Activated naive CD8-positive, alpha-beta T cell treated with anti-CD3 and anti-CD28 coated beads, Interleukin-2, amount 10 ng/mL, durations not matched to agents 7 days and 5 days (primary cell): ENCODE measurements at regions not wholly inside any gene's neighbourhood (a gene's known extent, or its start where the extent isn't known, plus 50 kb on each side); places are given as distances from the start of the nearest gene placed in this dataset.
"Not testable (repeated sequence)": the region's sequence is repeated elsewhere in the genome, so short reads cannot be mapped to it uniquely, and the experiment has no call there.

Source experiments
- ATAC-seq: fragments of 150-1000 bp; cut with Tn5 transposase; one replicate; pipeline ENCODE4 v1.10.0; 2021; ENCODE audit warnings: low read depth, moderate library complexity
- POLR2A ChIA-PET: fragments of 350-600 bp; sonication (Branson Sonifier 250); formaldehyde crosslinking; loops from one replicate; lab custom pipeline; 2021; ENCODE audit warnings: antibody characterized with exemption; lab: Charles Lee
- DNase-seq: peaks from one replicate; pipeline ENCODE4 v3.0.0; 2021
- H3K27ac Mint-ChIP-seq: one replicate; pipeline ENCODE4 v1.8.0; 2022; ENCODE audit warnings: mild to moderate bottlenecking, mixed read lengths
- H3K27me3 Mint-ChIP-seq: one replicate; pipeline ENCODE4 v1.8.0; 2022; ENCODE audit warnings: mild to moderate bottlenecking, moderate library complexity, mixed read lengths
- H3K36me3 Mint-ChIP-seq: one replicate; pipeline ENCODE4 v1.8.0; 2021; ENCODE audit warnings: mild to moderate bottlenecking, mixed read lengths
- H3K4me1 Mint-ChIP-seq: one replicate; pipeline ENCODE4 v1.8.0; 2021; ENCODE audit warnings: mixed read lengths
- H3K4me3 Mint-ChIP-seq: one replicate; pipeline ENCODE4 v1.8.0; 2022; ENCODE audit warnings: mild to moderate bottlenecking, moderate library complexity, mixed read lengths
- H3K9me3 Mint-ChIP-seq: one replicate; pipeline ENCODE4 v1.8.0; 2021; ENCODE audit warnings: mixed read lengths

GRCh38 chr13:61898207-61898606 is 482.6 kb upstream of the PCDH20 start:
- POLR2A ChIA-PET, result no interaction called here
- H3K36me3 Mint-ChIP-seq, result no peaks in the 10 kb centered on the region
- no peaks in the 10 kb centered on the region for H3K9me3 Mint-ChIP-seq
- H3K4me1 Mint-ChIP-seq, result no peaks in the 10 kb centered on the region
- no peak overlapping the region for H3K27ac Mint-ChIP-seq
- no peak for DNase-seq
- H3K4me3 Mint-ChIP-seq, result no peak overlapping the region
- no peak for ATAC-seq
- H3K27me3 Mint-ChIP-seq, result no peaks in the 10 kb centered on the region

- DNase-seq (no peak), ATAC-seq (no peak)
- Mint-ChIP-seq H3K27ac (no peak overlapping the region), H3K36me3 (no peaks in the 10 kb centered on the region), H3K4me3 (no peak overlapping the region), H3K27me3 (no peaks in the 10 kb centered on the region), H3K4me1 (no peaks in the 10 kb centered on the region), H3K9me3 (no peaks in the 10 kb centered on the region)
- POLR2A ChIA-PET, result no interaction called here
Measured at GRCh38 chr13:61891401-61891800, 475.8 kb upstream of the PCDH20 start.

GRCh38 chr13:61884830-61885229 is 469.2 kb upstream of the PCDH20 start:
- no peaks in the 10 kb centered on the region for H3K36me3 Mint-ChIP-seq
- H3K4me3 Mint-ChIP-seq, result no peak overlapping the region
- ATAC-seq, result no peak
- H3K4me1 Mint-ChIP-seq, result no peaks in the 10 kb centered on the region
- H3K27ac Mint-ChIP-seq, result no peak overlapping the region
- POLR2A ChIA-PET, result no interaction called here
- H3K9me3 Mint-ChIP-seq, result no peaks in the 10 kb centered on the region
- no peaks in the 10 kb centered on the region for H3K27me3 Mint-ChIP-seq
- DNase-seq, result no peak

- DNase-seq, result no peak
- no peak for ATAC-seq
- Mint-ChIP-seq H3K27ac (no peak overlapping the region), H3K9me3 (peaks cover 5% of the 10 kb centered on the region), H3K4me1 (no peaks in the 10 kb centered on the region), H3K36me3 (no peaks in the 10 kb centered on the region), H3K4me3 (no peak overlapping the region), H3K27me3 (no peaks in the 10 kb centered on the region)
- POLR2A ChIA-PET, result no interaction called here
Measured at GRCh38 chr13:61880578-61881283, 465.1 kb upstream of the PCDH20 start.

GRCh38 chr13:61878565-61878964 is 462.9 kb upstream of the PCDH20 start:
- H3K36me3 Mint-ChIP-seq, DNase-seq, H3K27ac Mint-ChIP-seq, ATAC-seq, H3K4me3 Mint-ChIP-seq, H3K9me3 Mint-ChIP-seq, H3K4me1 Mint-ChIP-seq, H3K27me3 Mint-ChIP-seq, POLR2A ChIA-PET: not testable (repeated sequence)

- Mint-ChIP-seq H3K27ac (no peak overlapping the region), H3K9me3 (peaks cover 9% of the 10 kb centered on the region), H3K4me3 (no peak overlapping the region), H3K36me3 (no peaks in the 10 kb centered on the region), H3K4me1 (no peaks in the 10 kb centered on the region), H3K27me3 (no peaks in the 10 kb centered on the region)
- no peak for DNase-seq
- ATAC-seq, result no peak
- POLR2A ChIA-PET, result no interaction called here
Measured at GRCh38 chr13:61874970-61875579, 459.4 kb upstream of the PCDH20 start.

GRCh38 chr13:61873717-61874116 is 458.1 kb upstream of the PCDH20 start:
- peaks cover 9% of the 10 kb centered on the region for H3K9me3 Mint-ChIP-seq
- DNase-seq (no peak), ATAC-seq (no peak)
- H3K27ac Mint-ChIP-seq, result no peak overlapping the region
- H3K27me3 Mint-ChIP-seq, result no peaks in the 10 kb centered on the region
- POLR2A ChIA-PET, result no interaction called here
- H3K4me1 Mint-ChIP-seq, result no peaks in the 10 kb centered on the region
- no peaks in the 10 kb centered on the region for H3K36me3 Mint-ChIP-seq
- no peak overlapping the region for H3K4me3 Mint-ChIP-seq

- Mint-ChIP-seq H3K4me3 (no peak overlapping the region), H3K36me3 (no peaks in the 10 kb centered on the region), H3K4me1 (no peaks in the 10 kb centered on the region), H3K9me3 (peaks cover 6% of the 10 kb centered on the region), H3K27me3 (no peaks in the 10 kb centered on the region), H3K27ac (no peak overlapping the region)
- no peak for ATAC-seq
- no peak for DNase-seq
- POLR2A ChIA-PET, result no interaction called here
Measured at GRCh38 chr13:61857198-61857597, 441.5 kb upstream of the PCDH20 start.

- Mint-ChIP-seq H3K36me3 (no peaks in the 10 kb centered on the region), H3K27ac (no peak overlapping the region)
Measured at GRCh38 chr13:61852116-61852619, 436.5 kb upstream of the PCDH20 start.

GRCh38 chr13:61850794-61851193 is 435.1 kb upstream of the PCDH20 start:
- ATAC-seq, result no peak
- H3K4me1 Mint-ChIP-seq, result no peaks in the 10 kb centered on the region
- H3K27ac Mint-ChIP-seq, result no peak overlapping the region
- no peak for DNase-seq
- H3K9me3 Mint-ChIP-seq, result peaks cover 8% of the 10 kb centered on the region
- no peak overlapping the region for H3K4me3 Mint-ChIP-seq
- POLR2A ChIA-PET, result no interaction called here
- no peaks in the 10 kb centered on the region for H3K36me3 Mint-ChIP-seq
- no peaks in the 10 kb centered on the region for H3K27me3 Mint-ChIP-seq

More at GRCh38 chr13:61852116-61852619, 436.5 kb upstream of the PCDH20 start:
- POLR2A ChIA-PET, result no interaction called here
- ATAC-seq (no peak), DNase-seq (no peak)
- peaks cover 6% of the 10 kb centered on the region for H3K9me3 Mint-ChIP-seq
- H3K27me3 Mint-ChIP-seq, result no peaks in the 10 kb centered on the region
- no peak overlapping the region for H3K4me3 Mint-ChIP-seq
- no peaks in the 10 kb centered on the region for H3K4me1 Mint-ChIP-seq

- H3K36me3 Mint-ChIP-seq, result no peaks in the 10 kb centered on the region
- H3K27me3 Mint-ChIP-seq, result no peaks in the 10 kb centered on the region
- no peak overlapping the region for H3K27ac Mint-ChIP-seq
- H3K4me3 Mint-ChIP-seq, result no peak overlapping the region
- no peaks in the 10 kb centered on the region for H3K4me1 Mint-ChIP-seq
- no peak for ATAC-seq
- peaks cover 4% of the 10 kb centered on the region for H3K9me3 Mint-ChIP-seq
- POLR2A ChIA-PET, result no interaction called here
- no peak for DNase-seq
Measured at GRCh38 chr13:61838568-61838967, 422.9 kb upstream of the PCDH20 start.

GRCh38 chr13:61833228-61833627 is 417.6 kb upstream of the PCDH20 start:
- Mint-ChIP-seq H3K27me3 (no peaks in the 10 kb centered on the region), H3K27ac (no peak overlapping the region), H3K36me3 (no peaks in the 10 kb centered on the region), H3K9me3 (peaks cover 1% of the 10 kb centered on the region), H3K4me3 (no peak overlapping the region), H3K4me1 (no peaks in the 10 kb centered on the region)
- no peak for ATAC-seq
- POLR2A ChIA-PET, result no interaction called here
- DNase-seq, result no peak

GRCh38 chr13:61831026-61831425 is 415.4 kb upstream of the PCDH20 start:
- no peak overlapping the region for H3K27ac Mint-ChIP-seq
- H3K36me3 Mint-ChIP-seq, result no peaks in the 10 kb centered on the region
- H3K9me3 Mint-ChIP-seq, result no peaks in the 10 kb centered on the region
- H3K27me3 Mint-ChIP-seq, result no peaks in the 10 kb centered on the region
- no peak overlapping the region for H3K4me3 Mint-ChIP-seq
- POLR2A ChIA-PET, result no interaction called here
- no peak for DNase-seq
- H3K4me1 Mint-ChIP-seq, result no peaks in the 10 kb centered on the region
- ATAC-seq, result no peak

- no peaks in the 10 kb centered on the region for H3K4me1 Mint-ChIP-seq
- H3K9me3 Mint-ChIP-seq, result no peaks in the 10 kb centered on the region
- POLR2A ChIA-PET, result no interaction called here
- no peak for ATAC-seq
- H3K27me3 Mint-ChIP-seq, result no peaks in the 10 kb centered on the region
- no peaks in the 10 kb centered on the region for H3K36me3 Mint-ChIP-seq
- no peak overlapping the region for H3K4me3 Mint-ChIP-seq
- DNase-seq, result no peak
- H3K27ac Mint-ChIP-seq, result no peak overlapping the region
Measured at GRCh38 chr13:61830475-61830874, 414.8 kb upstream of the PCDH20 start.
